Loucy (cell line): ENCODE measurements at regions not wholly inside any gene's neighbourhood (a gene's known extent, or its start where the extent isn't known, plus 50 kb on each side); places are given as distances from the start of the nearest gene placed in this dataset.

ENCODE experiments used
- EZH2phosphoT487 ChIP-seq: fragments of 200-600 bp; IDR thresholded peaks from 2 replicates; pipeline ENCODE4 v1.6.1; 2018; ENCODE audit warnings: antibody characterized with exemption, mild to moderate bottlenecking, moderate library complexity, borderline replicate concordance
- TF ChIP-seq, protein P1 (sequence below): fragments of 200-600 bp; sonication (generic); conservative IDR thresholded peaks from 2 replicates; pipeline ENCODE4 v1.5.1; 2014; ENCODE audit warnings: mild to moderate bottlenecking, antibody characterized with exemption, low read length

GRCh38 chr2:138116456-138116855 lies 152.2 kb downstream of the HNMT start:
- no peak for TF ChIP-seq EZH2phosphoT487
- TF ChIP-seq, protein P1, sequence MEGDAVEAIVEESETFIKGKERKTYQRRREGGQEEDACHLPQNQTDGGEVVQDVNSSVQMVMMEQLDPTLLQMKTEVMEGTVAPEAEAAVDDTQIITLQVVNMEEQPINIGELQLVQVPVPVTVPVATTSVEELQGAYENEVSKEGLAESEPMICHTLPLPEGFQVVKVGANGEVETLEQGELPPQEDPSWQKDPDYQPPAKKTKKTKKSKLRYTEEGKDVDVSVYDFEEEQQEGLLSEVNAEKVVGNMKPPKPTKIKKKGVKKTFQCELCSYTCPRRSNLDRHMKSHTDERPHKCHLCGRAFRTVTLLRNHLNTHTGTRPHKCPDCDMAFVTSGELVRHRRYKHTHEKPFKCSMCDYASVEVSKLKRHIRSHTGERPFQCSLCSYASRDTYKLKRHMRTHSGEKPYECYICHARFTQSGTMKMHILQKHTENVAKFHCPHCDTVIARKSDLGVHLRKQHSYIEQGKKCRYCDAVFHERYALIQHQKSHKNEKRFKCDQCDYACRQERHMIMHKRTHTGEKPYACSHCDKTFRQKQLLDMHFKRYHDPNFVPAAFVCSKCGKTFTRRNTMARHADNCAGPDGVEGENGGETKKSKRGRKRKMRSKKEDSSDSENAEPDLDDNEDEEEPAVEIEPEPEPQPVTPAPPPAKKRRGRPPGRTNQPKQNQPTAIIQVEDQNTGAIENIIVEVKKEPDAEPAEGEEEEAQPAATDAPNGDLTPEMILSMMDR = no peak
